Hepatocyte (in vitro differentiated cells): ENCODE measurements at regions not wholly inside any gene's neighbourhood (a gene's known extent, or its start where the extent isn't known, plus 50 kb on each side); places are given as distances from the start of the nearest gene placed in this dataset.

Experiments
- EZH2 ChIP-seq: fragments of 200-600 bp; sonication (generic); IDR thresholded peaks from 2 replicates; pipeline ENCODE4 v1.6.1; 2016; ENCODE audit warnings: antibody characterized with exemption, mild to moderate bottlenecking, borderline replicate concordance
- EZH2phosphoT487 ChIP-seq: fragments of 200-600 bp; sonication (generic); IDR thresholded peaks from one replicate; pipeline ENCODE4 v1.6.1; 2018; ENCODE audit warnings: antibody characterized with exemption, mild to moderate bottlenecking, low read depth, moderate library complexity; ENCODE audit not compliant: unreplicated experiment, severe bottlenecking
- TF ChIP-seq, protein P1 (sequence below): fragments of 200-600 bp; sonication (generic); IDR thresholded peaks from 2 replicates; pipeline ENCODE4 v1.5.1; 2016; ENCODE audit warnings: antibody characterized with exemption, mild to moderate bottlenecking; ENCODE audit not compliant: poor library complexity

DNA sequence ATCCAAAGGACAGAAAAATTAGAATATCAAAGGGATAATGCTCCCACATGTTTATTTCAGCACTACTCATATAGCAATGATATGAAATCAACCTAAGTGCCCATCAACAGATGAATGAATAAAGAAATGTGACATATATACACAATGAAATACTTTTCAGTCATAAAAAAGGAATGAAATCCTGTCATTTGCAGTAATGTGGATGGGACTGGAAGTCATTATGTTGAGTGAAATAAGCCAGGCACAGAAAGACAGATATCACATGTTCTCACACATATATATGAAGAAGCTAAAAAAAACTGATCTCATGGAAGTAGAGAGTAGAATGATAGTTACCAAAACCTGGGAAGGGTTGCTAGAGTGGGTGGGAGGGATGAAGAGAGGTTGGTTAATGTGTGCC is 135.7 kb downstream of the IBTK start:
- TF ChIP-seq, protein P1, sequence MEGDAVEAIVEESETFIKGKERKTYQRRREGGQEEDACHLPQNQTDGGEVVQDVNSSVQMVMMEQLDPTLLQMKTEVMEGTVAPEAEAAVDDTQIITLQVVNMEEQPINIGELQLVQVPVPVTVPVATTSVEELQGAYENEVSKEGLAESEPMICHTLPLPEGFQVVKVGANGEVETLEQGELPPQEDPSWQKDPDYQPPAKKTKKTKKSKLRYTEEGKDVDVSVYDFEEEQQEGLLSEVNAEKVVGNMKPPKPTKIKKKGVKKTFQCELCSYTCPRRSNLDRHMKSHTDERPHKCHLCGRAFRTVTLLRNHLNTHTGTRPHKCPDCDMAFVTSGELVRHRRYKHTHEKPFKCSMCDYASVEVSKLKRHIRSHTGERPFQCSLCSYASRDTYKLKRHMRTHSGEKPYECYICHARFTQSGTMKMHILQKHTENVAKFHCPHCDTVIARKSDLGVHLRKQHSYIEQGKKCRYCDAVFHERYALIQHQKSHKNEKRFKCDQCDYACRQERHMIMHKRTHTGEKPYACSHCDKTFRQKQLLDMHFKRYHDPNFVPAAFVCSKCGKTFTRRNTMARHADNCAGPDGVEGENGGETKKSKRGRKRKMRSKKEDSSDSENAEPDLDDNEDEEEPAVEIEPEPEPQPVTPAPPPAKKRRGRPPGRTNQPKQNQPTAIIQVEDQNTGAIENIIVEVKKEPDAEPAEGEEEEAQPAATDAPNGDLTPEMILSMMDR, result no peak
- TF ChIP-seq EZH2phosphoT487 (no peak), EZH2 (no peak)
